Loucy (cell line): ENCODE measurements at regions not wholly inside any gene's neighbourhood (a gene's known extent, or its start where the extent isn't known, plus 50 kb on each side); places are given as distances from the start of the nearest gene placed in this dataset.

Source experiments
- H2AFZ ChIP-seq: fragments of 200-600 bp; sonication (generic); 2 replicates; pipeline ENCODE4 v1.6.0; 2016; ENCODE audit warnings: antibody characterized with exemption, mild to moderate bottlenecking, low read length, moderate library complexity
- H3F3A ChIP-seq: fragments of 200-600 bp; 2 replicates; pipeline ENCODE4 v1.6.0; 2016; ENCODE audit warnings: antibody characterized with exemption, low read depth, mild to moderate bottlenecking
- H3K27me3 ChIP-seq: fragments of 200-600 bp; sonication (generic); 2 replicates; pipeline ENCODE4 v1.6.1; 2014; ENCODE audit warnings: low read length, mild to moderate bottlenecking; ENCODE audit not compliant: insufficient read depth, poor library complexity, severe bottlenecking
- H3K36me3 ChIP-seq: fragments of 200-600 bp; sonication (generic); 2 replicates; pipeline ENCODE4 v1.6.1; 2016; ENCODE audit warnings: low read length; ENCODE audit not compliant: insufficient read depth
- H3K4me1 ChIP-seq: fragments of 200-600 bp; sonication (generic); 2 replicates; pipeline ENCODE4 v1.5.1; 2014; ENCODE audit warnings: low read length, mild to moderate bottlenecking; ENCODE audit not compliant: insufficient read depth, poor library complexity, severe bottlenecking
- H3K4me2 ChIP-seq: fragments of 200-600 bp; sonication (generic); 2 replicates; pipeline ENCODE4 v1.6.0; 2014; ENCODE audit warnings: antibody characterized with exemption, low read length, low read depth, mild to moderate bottlenecking; ENCODE audit not compliant: poor library complexity, severe bottlenecking
- H3K4me3 ChIP-seq: fragments of 200-600 bp; sonication (generic); 2 replicates; pipeline ENCODE4 v1.5.1; 2014; ENCODE audit warnings: low read length, mild to moderate bottlenecking, mixed read lengths; ENCODE audit not compliant: poor library complexity, severe bottlenecking
- H3K79me2 ChIP-seq: fragments of 200-600 bp; sonication (generic); 2 replicates; pipeline ENCODE4 v1.6.1; 2014; ENCODE audit warnings: low read length; ENCODE audit not compliant: insufficient read depth
- H3K9ac ChIP-seq: fragments of 200-600 bp; sonication (generic); 2 replicates; pipeline ENCODE4 v1.6.0; 2014; ENCODE audit warnings: mild to moderate bottlenecking, low read depth, low read length, moderate library complexity; ENCODE audit not compliant: poor library complexity, severe bottlenecking
- H3K9me2 ChIP-seq: fragments of 200-600 bp; sonication (generic); replicated peaks from 2 replicates; pipeline ENCODE4 v1.6.1; 2016; ENCODE audit warnings: low read depth, low read length, mixed read lengths
- H3K9me3 ChIP-seq: fragments of 200-600 bp; sonication (generic); 2 replicates; pipeline ENCODE4 v1.6.1; 2014; ENCODE audit warnings: mild to moderate bottlenecking, antibody characterized with exemption, low read length, low read depth; ENCODE audit not compliant: insufficient read depth
- H4K20me1 ChIP-seq: fragments of 200-600 bp; sonication (generic); 2 replicates; pipeline ENCODE4 v1.6.0; 2014; ENCODE audit warnings: antibody characterized with exemption, low read length, mild to moderate bottlenecking; ENCODE audit not compliant: insufficient read depth, poor library complexity, severe bottlenecking
- EZH2phosphoT487 ChIP-seq: fragments of 200-600 bp; IDR thresholded peaks from 2 replicates; pipeline ENCODE4 v1.6.1; 2018; ENCODE audit warnings: antibody characterized with exemption, mild to moderate bottlenecking, moderate library complexity, borderline replicate concordance
- TF ChIP-seq, protein P1 (sequence below): fragments of 200-600 bp; sonication (generic); conservative IDR thresholded peaks from 2 replicates; pipeline ENCODE4 v1.5.1; 2014; ENCODE audit warnings: mild to moderate bottlenecking, antibody characterized with exemption, low read length

DNA sequence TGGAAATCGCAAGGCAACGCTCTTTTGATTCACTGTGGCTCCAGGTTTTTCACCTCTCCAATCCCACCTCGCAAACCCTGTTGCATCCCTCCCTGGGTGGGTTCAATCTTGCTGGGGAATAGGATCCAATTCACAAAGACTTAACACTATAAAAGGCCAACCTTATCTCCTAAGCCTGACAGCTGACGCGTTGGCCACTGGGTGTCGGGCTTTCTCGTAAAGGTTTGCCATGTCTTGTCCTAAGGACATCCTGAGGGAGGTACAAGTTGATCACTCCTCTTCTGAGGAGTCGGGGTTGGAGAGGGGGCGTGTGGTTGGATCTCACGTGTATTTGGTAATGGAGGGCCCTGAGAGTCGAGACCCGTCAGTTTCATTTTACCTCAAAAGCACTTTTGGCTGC lies 112.6 kb upstream of the FZD10 start:
- Histone ChIP-seq H2AFZ (no peak overlapping the region), H4K20me1 (no peaks in the 10 kb centered on the region), H3K27me3 (no peaks in the 10 kb centered on the region), H3K9ac (no peak overlapping the region), H3K36me3 (no peaks in the 10 kb centered on the region), H3K4me1 (peaks cover 3% of the 10 kb centered on the region), H3K9me3 (no peaks in the 10 kb centered on the region), H3F3A (no peaks in the 10 kb centered on the region), H3K4me3 (no peak overlapping the region), H3K9me2 (no peaks in the 10 kb centered on the region), H3K79me2 (no peaks in the 10 kb centered on the region), H3K4me2 (no peak overlapping the region)
- TF ChIP-seq EZH2phosphoT487: no peak
- TF ChIP-seq, protein P1, sequence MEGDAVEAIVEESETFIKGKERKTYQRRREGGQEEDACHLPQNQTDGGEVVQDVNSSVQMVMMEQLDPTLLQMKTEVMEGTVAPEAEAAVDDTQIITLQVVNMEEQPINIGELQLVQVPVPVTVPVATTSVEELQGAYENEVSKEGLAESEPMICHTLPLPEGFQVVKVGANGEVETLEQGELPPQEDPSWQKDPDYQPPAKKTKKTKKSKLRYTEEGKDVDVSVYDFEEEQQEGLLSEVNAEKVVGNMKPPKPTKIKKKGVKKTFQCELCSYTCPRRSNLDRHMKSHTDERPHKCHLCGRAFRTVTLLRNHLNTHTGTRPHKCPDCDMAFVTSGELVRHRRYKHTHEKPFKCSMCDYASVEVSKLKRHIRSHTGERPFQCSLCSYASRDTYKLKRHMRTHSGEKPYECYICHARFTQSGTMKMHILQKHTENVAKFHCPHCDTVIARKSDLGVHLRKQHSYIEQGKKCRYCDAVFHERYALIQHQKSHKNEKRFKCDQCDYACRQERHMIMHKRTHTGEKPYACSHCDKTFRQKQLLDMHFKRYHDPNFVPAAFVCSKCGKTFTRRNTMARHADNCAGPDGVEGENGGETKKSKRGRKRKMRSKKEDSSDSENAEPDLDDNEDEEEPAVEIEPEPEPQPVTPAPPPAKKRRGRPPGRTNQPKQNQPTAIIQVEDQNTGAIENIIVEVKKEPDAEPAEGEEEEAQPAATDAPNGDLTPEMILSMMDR: peak; percentile 26; the same call in 1 of the 2 replicates

DNA sequence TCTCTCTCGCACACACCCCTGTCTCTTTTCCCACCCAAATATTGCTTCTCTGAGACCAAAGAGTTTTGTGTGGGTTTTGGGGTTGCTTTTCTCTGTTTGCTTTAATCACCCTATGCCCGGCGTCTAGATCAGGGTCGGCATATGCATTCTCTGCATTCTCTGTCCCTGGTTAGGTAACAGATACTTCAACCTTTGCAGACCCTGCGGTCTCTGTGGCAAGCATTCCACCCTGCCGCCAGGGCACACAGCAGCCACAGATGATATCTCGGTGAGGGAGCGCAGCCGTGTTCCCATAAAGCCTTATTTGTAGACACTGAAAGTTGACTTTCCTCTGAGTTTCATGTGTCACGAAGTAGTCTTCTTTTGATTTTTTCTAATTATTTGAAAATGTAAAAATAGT lies 110.4 kb upstream of the FZD10 start:
- Histone ChIP-seq H3K27me3 (no peaks in the 10 kb centered on the region), H2AFZ (no peak overlapping the region), H3K9ac (no peak overlapping the region), H3K9me2 (no peaks in the 10 kb centered on the region), H3F3A (no peaks in the 10 kb centered on the region), H3K36me3 (no peaks in the 10 kb centered on the region), H4K20me1 (no peaks in the 10 kb centered on the region), H3K4me3 (no peak overlapping the region), H3K4me2 (no peak overlapping the region), H3K4me1 (peaks cover 3% of the 10 kb centered on the region), H3K9me3 (no peaks in the 10 kb centered on the region), H3K79me2 (no peaks in the 10 kb centered on the region)
- TF ChIP-seq EZH2phosphoT487: no peak
- TF ChIP-seq, protein P1: no peak

DNA sequence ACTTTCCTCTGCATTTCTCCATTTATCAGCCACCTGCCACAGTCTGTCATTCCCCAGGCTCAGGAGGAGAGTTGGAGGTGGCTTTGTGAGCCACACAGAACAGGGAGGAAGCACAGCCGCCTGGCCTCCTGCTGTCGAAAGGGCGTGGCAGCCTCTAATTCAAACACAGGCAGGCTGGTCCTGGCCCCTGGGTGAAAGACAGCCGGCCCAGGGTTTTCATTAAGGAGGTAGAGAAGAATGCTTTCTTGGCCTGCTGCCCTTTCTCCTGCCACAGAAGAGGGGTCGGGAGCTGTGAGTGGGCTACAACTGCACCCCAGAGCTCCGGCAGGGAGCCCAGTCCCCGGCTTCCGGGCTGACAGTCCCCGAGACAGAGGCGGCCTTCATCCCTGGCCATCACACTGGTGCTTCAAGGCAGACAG lies 108.6 kb upstream of the FZD10 start:
- Histone ChIP-seq H3K4me1 (no peaks in the 10 kb centered on the region), H3K27me3 (no peaks in the 10 kb centered on the region), H4K20me1 (no peaks in the 10 kb centered on the region), H3K9ac (no peak overlapping the region), H3K9me3 (no peaks in the 10 kb centered on the region), H3K4me2 (no peak overlapping the region), H3F3A (no peaks in the 10 kb centered on the region), H2AFZ (no peak overlapping the region; the same call in 1 of the 2 replicates), H3K79me2 (no peaks in the 10 kb centered on the region), H3K9me2 (no peaks in the 10 kb centered on the region), H3K36me3 (no peaks in the 10 kb centered on the region), H3K4me3 (no peak overlapping the region)
- TF ChIP-seq EZH2phosphoT487: no peak
- TF ChIP-seq, protein P1: no peak
